Breast epithelium (tissue), 4 donors: ENCODE measurements at regions not wholly inside any gene's neighbourhood (a gene's known extent, or its start where the extent isn't known, plus 50 kb on each side); places are given as distances from the start of the nearest gene placed in this dataset.

ENCODE experiments used
- DNase-seq, 2 donors: peaks; one replicate each; pipeline ENCODE4 v3.0.0-alpha.2; 2019; ENCODE audit warnings: low spot score in 2 of 2
- H3K27ac ChIP-seq, 2 donors: fragments of 200-600 bp; sonication (generic) in 1 of 2; one replicate each; pipeline ENCODE4 v1.5.1; 2016 to 2019; ENCODE audit warnings: mild to moderate bottlenecking in 1 of 2
- H3K27me3 ChIP-seq, 2 donors: fragments of 200-600 bp; sonication (generic) in 1 of 2; one replicate each; pipeline versions ENCODE4 v1.5.1 to v1.6.0; 2017 to 2019; ENCODE audit warnings: control low read depth in 1 of 2, mild to moderate bottlenecking in 1 of 2
- H3K36me3 ChIP-seq: fragments of 200-600 bp; one replicate; pipeline ENCODE4 v1.5.1; 2019
- H3K4me1 ChIP-seq, 2 donors: fragments of 200-600 bp; sonication (generic); one replicate each; pipeline ENCODE4 v1.5.1; 2016 to 2019; ENCODE audit warnings: control low read depth in 1 of 2
- H3K4me3 ChIP-seq, 3 donors: fragments of 200-600 bp; sonication (generic); 1 replicate in 2 of 3; 2 replicates in 1 of 3; pipeline ENCODE4 v1.5.1; 2016 to 2019; ENCODE audit warnings: mild to moderate bottlenecking in 3 of 3, moderate library complexity in 2 of 3
- H3K9me3 ChIP-seq, 2 donors: fragments of 200-600 bp; sonication (generic) in 1 of 2; one replicate each; pipeline ENCODE4 v1.5.1; 2016 to 2019; ENCODE audit warnings: control low read depth in 1 of 2
- CTCF ChIP-seq, 3 donors: fragments of 450-650 bp; IDR thresholded peaks; one replicate each; pipeline ENCODE4 v1.5.1; 2016 to 2017; ENCODE audit warnings: antibody characterized with exemption in 3 of 3, mild to moderate bottlenecking in 3 of 3, moderate library complexity in 3 of 3
- POLR2A ChIP-seq: fragments of 450-650 bp; IDR thresholded peaks from one replicate; pipeline ENCODE4 v1.6.1; 2016; ENCODE audit warnings: antibody characterized with exemption, mild to moderate bottlenecking, moderate library complexity
- POLR2AphosphoS5 ChIP-seq, 3 donors: sonication (generic); formaldehyde crosslinking; IDR thresholded peaks; one replicate each; pipeline ENCODE4 v1.6.1; 2017; ENCODE audit warnings: antibody characterized with exemption in 3 of 3
- intact Hi-C: fragments of 100-400 bp; cut with DNase I; formaldehyde crosslinking; loops from one replicate; pipeline ENCODE4 v1.15.1; 2023; ENCODE audit warnings: low total_unique reads

- intact Hi-C loops: loop anchor here (10.0 kb wide), 1 partner anchor 275 kb away; no protein-coding TSS in a partner anchor
- no peak for DNase-seq
- H3K27ac ChIP-seq: no peak overlapping the region
- H3K36me3 ChIP-seq: no peaks in the 10 kb centered on the region
- no peaks in the 10 kb centered on the region for H3K27me3 ChIP-seq
- no peaks in the 10 kb centered on the region for H3K4me1 ChIP-seq
- no peak overlapping the region for H3K4me3 ChIP-seq
- no peaks in the 10 kb centered on the region for H3K9me3 ChIP-seq
- TF ChIP-seq POLR2A (no peak), POLR2AphosphoS5 (IDR thresholded peaks at IDR 0.05) (no peak), CTCF (IDR thresholded peaks at IDR 0.05) (no peak)
Measured at GRCh38 chr2:64879745-64880144, 109.5 kb upstream of the SLC1A4 start.

- H3K9me3 ChIP-seq: no peaks in the 10 kb centered on the region
- H3K27ac ChIP-seq: no peak overlapping the region
- intact Hi-C loops: no loop called here
- H3K27me3 ChIP-seq: no peaks in the 10 kb centered on the region
- H3K4me3 ChIP-seq: no peak overlapping the region
- DNase-seq: no peak
- H3K4me1 ChIP-seq: no peaks in the 10 kb centered on the region
- no peaks in the 10 kb centered on the region for H3K36me3 ChIP-seq
- TF ChIP-seq POLR2AphosphoS5 (IDR thresholded peaks at IDR 0.05) (no peak), POLR2A (no peak), CTCF (IDR thresholded peaks at IDR 0.05) (no peak)
Measured at GRCh38 chr2:64880193-64880951, 108.8 kb upstream of the SLC1A4 start.

GRCh38 chr2:64881037-64881492 lies 108.1 kb upstream of the SLC1A4 start:
- Histone ChIP-seq H3K27ac (no peak overlapping the region), H3K9me3 (no peaks in the 10 kb centered on the region), H3K27me3 (no peaks in the 10 kb centered on the region), H3K36me3 (no peaks in the 10 kb centered on the region), H3K4me1 (no peaks in the 10 kb centered on the region), H3K4me3 (no peak overlapping the region)
- intact Hi-C loops: no loop called here
- DNase-seq: no peak
- no peak for TF ChIP-seq CTCF (IDR thresholded peaks at IDR 0.05)
- no peak for TF ChIP-seq POLR2A
- no peak for TF ChIP-seq POLR2AphosphoS5 (IDR thresholded peaks at IDR 0.05)

- Histone ChIP-seq H3K27ac (no peak overlapping the region), H3K36me3 (no peaks in the 10 kb centered on the region), H3K4me1 (no peaks in the 10 kb centered on the region), H3K4me3 (no peak overlapping the region), H3K27me3 (no peaks in the 10 kb centered on the region), H3K9me3 (no peaks in the 10 kb centered on the region)
- TF ChIP-seq CTCF (IDR thresholded peaks at IDR 0.05) (no peak), POLR2A (no peak), POLR2AphosphoS5 (IDR thresholded peaks at IDR 0.05) (no peak)
- DNase-seq: no peak
- intact Hi-C loops: no loop called here
Measured at GRCh38 chr2:64887565-64887964, 101.6 kb upstream of the SLC1A4 start.

- Histone ChIP-seq H3K27me3 (no peaks in the 10 kb centered on the region), H3K4me1 (no peaks in the 10 kb centered on the region), H3K27ac (no peak overlapping the region), H3K36me3 (no peaks in the 10 kb centered on the region), H3K4me3 (no peak overlapping the region), H3K9me3 (no peaks in the 10 kb centered on the region)
- intact Hi-C loops: no loop called here
- TF ChIP-seq POLR2AphosphoS5 (IDR thresholded peaks at IDR 0.05) (no peak), POLR2A (no peak)
- no peak for DNase-seq
Measured at GRCh38 chr2:64888591-64889309, 100.4 kb upstream of the SLC1A4 start.
